GM18508 (cell line): ENCODE measurements at regions not wholly inside any gene's neighbourhood (a gene's known extent, or its start where the extent isn't known, plus 50 kb on each side); places are given as distances from the start of the nearest gene placed in this dataset.
"Not testable (repeated sequence)": the region's sequence is repeated elsewhere in the genome, so short reads cannot be mapped to it uniquely, and the experiment has no call there.

Experiments
- ATAC-seq: cut with Tn5 transposase; IDR thresholded peaks from one replicate; pipeline ENCODE4 v1.9.1; 2021; ENCODE audit warnings: moderate number of reproducible peaks; ENCODE audit not compliant: insufficient read depth, unreplicated experiment

DNA sequence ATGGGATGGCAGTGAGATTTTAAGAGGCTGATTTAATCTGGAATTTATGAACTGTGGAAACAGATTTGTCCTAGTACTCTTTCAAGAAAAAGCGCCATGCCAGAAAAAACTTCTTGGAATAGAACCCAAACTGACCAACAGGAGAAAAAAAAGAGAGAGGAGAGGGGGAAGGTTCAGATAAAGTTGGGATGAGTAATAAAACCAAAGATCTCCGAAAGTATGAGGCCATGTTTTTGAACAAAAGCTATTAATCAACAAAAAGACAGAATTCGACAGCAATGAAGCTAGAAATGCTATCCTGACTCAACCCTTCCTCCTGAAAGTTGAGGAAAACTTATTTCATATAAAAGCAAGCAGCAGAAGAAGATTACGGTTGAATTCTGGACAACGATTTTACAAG lies 135.5 kb downstream of the CEMIP2 start:
- no peak for ATAC-seq

DNA sequence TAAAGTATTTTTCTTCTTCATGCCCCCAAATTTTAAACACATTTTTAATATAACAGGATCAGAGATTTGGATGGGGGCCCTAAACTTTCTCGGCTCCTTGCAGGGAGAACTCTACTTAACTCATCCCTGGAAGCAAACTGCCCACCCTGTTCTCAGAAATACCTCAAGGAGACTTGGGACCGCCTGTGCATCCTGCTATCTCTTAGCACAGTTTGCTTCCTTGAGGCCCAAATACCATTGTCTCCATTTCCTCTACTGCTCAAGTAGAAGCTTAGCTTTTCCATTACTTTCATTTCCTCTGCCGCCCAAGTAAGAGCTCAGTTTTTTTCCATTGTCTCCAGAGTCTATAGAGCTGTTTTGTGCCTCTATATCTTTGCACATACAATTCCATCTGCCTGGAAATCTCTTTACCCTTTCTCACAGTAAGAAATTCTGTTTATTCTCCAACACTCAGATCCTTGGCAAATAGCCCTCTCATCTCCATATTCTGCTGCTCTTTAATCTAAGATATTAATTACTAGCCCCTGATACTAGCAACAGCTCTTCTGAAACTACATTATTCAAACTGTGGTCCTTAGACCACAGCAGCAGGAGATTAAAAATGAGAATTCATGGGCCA lies 137.8 kb downstream of the CEMIP2 start:
- ATAC-seq = no peak

DNA sequence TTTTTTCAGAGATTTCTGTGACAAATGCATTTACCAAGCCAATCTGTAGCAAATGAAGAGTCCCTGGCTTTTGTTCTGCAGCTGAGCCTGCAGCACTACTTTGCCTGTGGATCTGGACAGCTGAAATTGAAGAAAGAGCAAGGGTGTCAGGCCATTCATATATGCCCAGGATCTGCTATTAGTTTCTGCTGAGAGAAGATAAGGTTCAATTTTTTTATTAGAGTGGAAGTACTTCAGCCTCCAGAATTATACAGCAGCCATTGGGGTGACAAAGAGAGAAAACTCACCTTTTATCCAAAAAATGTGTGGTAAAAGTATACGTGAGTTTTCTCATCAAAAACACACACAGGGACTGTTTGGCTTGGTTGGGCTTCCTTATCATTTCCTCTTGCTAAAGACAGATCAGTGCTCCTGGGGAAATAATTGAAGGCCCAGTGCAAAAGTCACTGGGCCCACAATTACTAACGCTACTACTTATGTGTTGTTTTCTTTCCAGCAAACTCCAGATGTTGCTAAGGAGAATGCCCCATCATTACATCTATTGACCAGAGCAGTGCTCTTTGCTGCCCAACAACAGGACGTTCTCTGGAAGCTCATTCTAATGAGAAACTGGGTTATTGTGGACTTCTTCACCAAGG lies 138.6 kb downstream of the CEMIP2 start:
- ATAC-seq = no peak

DNA sequence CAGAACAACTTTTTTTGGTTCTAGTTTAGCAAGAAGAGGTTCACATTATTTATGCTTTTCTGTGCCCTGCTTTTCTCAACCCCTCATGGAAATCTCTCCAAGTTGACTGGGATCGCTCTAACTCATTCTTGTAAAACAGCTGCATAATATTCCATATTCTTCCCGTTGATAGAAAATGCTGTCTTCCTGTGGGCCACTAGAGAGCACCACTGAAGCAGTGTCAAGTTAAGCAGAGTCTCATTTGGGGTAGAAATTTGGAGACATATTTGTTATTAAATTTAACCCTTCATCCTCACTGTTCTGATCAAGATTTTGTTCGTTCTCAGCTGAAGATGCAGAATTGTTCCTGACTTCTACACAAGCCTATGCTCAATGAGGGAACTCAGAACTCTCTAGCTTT lies 140.1 kb downstream of the CEMIP2 start:
- ATAC-seq = no peak

DNA sequence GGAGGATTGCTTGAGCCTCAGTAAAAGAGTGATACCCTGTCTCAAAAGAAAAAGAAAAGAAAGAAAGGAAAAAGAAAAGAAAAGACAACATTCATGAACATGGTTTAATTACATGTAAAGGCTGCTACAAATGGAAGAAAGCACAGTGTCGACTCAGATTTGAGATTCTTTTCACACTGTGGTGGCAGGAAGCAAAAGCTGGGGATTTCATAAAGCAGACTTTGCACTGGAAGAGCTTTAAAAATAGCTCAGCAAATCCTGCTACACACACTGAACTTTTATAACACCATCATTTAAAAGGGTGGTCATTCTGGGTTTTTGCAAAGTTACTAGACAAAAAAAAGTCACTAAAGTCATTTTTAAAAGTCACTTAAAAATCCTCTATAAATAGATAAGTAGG lies 140.8 kb downstream of the CEMIP2 start:
- ATAC-seq = no peak

DNA sequence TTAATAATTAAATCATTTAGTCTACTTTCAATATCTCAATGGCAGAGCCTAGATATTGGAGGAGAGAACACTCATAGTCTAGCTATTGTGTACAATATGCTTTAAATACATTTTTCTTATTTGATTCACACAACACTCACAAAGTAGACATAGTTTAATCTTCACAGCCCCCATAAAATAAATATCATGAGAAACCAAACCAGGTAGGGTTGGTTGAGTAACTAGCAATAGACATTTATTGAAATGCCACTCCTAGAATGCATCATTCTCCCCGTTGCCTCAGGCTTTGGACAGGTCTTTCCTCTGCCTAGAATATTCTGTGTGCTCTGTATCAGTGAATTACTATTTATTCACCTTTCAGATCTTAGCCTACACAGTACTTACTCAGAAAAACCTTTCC lies 141.9 kb downstream of the CEMIP2 start:
- ATAC-seq = no peak

DNA sequence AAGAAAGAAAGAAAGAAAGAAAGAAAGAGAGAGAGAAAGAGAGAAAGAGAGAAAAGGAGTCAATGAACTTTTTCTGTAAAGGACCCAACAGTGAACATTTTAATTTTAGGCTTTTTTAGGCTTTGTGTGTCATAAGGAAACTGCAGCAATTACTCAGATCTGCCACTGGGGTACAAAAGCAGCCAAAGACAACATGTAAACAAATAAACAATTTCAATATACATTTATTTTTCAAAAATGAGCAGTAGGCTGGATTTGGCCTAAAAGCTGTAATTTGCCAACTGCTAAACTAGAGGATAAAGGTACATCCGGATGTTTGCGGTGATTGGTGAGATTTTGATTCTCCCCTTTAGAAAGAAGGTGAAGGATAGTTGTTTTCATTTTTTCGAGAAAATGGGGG lies 143.6 kb downstream of the CEMIP2 start:
- no peak for ATAC-seq

DNA sequence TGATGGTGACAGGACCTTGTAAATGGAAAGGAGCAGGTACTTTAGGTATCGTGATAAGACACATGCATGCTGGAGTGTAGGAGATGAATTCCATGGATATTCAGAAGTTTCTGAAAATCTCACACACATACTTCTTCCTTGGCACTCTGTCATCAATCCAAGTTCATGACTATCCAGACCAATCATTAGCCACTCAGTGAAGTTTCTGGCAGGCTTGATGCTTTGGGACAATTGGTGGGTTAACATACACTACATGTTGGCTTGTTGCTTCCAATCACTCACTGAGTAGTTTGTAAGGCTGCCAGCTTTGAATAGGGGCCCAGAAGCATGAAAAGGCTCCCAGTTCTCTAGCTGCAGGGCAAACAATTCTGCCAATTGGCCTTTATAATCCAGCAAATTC lies 147.6 kb downstream of the CEMIP2 start:
- ATAC-seq = no peak

DNA sequence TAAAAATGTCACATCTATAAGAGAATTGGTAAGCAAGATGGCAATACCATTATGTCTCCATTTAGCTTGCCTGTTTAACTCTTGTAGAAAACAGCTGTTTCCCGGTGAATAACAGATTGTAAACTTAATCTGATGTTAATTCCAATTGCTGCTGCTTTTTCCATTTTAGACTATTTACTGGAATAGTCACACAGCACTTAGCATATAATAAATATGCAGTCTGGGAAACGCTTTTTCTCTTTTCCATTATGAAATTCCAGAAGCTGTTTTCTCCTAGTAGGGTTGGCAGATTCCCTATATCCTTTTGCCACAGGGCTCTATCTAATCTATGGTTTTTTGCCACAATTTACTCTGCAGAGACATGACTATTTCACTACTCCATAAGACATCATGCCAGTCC lies 148.0 kb downstream of the CEMIP2 start:
- no peak for ATAC-seq

DNA sequence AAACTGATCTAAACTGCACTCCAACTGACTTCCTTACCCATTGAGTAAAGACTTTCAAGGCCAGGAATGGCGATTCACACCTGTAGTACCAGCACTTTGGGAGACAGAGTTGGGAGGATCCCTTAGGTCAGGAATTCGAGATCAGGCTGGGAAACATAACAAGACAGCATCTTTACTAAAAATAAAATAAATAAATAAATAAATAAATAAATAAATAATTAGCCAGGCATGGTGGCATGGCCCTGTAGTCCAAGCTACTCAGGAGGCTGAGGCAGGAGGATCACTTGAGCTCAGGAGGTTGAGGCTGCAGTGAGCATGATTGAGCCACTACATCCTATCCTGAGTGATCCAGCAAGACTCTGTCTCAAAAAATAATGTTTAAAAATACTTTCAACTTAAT lies 148.4 kb downstream of the CEMIP2 start:
- ATAC-seq = no peak

DNA sequence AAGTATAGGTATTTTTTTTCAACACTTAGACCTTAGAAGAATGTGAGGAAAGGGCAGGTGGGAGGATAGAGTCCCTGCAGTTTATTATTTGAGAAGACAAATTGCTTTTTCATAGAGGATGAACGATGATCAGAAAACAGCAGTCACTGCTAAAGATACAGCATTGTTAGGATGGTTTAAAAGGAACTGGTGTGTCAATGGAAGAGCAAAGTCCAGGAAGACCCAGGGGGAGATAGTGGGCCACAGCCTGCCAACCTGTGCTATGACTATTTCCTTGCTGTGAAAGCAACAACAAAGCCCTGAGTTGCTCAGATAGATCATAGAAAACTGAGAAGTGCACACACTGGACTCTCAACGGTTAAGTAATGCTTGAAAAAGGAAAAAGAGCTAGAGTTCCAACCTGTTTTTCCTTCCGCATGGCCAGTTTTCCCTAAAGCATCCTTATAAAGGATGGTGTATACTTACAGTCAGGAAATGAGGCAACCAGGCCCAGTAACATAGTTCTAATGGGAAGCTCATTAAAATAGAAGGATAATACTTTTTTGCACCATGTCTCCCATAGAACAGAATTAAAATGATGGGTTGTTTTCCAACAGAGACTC lies 153.8 kb downstream of the CEMIP2 start:
- ATAC-seq = no peak

DNA sequence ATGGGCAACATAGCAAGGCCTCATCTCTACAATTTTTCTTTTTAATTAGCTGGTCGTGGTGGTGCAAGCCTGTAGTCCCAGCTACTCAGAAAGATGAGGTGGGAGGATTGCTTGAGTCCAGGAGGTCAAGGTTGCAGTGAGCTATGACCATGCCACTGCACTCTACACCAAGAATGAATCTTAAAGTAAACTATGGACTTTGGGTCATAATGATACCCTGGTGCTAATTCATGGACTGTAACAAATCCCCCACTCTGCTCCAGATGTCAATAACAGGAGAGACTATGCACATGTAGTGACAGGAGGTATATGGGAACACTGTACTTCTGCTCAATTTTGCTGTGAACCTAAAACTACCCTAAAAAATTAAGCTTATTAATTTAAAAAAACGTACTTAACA lies 155.4 kb downstream of the CEMIP2 start:
- ATAC-seq = no peak

DNA sequence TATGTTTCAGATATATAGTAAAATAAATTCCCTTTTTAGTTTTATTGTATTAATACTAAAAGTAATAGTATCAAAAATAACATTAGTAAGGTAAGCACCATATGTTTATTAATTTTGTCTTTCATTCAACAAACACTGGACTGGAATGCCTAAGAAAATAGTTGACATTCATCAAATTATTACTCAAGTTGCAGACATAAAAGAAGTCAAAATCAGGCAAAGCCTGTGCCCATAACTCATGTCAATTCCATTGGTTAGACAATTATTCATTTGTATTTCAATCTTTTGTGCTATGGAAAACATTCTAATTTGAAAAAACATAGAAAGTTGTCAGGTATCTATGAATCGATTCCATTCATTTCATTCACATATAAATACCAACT lies 158.9 kb downstream of the CEMIP2 start:
- ATAC-seq = no peak

DNA sequence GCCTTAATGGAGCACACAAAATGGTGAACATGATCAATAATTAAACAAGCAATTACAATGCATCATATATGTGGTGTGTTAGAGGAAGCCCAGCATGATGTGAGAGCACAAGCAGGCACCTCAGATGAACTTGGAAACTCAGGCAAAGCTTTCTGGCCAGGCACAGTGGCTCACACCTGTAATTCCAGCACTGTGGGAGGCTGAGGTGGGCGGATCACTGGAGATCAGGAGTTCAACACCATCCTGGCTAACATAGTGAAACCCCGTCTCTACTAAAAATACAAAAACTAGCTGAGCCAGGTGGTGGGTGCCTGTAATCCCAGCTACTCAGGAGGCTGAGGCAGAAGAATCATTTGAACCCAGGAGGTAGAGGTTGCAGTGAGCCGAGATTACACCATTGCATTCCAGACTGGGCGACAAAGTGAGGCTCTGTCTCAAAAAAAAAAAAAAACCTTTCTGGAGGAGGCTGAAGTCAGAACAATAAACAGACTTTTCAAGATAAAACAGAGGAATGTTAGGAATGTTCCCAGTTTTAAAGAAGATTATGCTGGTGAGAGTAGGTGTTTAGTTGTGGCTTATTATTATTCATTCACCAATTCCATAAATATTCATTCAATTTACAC lies 159.4 kb downstream of the CEMIP2 start:
- ATAC-seq = no peak

DNA sequence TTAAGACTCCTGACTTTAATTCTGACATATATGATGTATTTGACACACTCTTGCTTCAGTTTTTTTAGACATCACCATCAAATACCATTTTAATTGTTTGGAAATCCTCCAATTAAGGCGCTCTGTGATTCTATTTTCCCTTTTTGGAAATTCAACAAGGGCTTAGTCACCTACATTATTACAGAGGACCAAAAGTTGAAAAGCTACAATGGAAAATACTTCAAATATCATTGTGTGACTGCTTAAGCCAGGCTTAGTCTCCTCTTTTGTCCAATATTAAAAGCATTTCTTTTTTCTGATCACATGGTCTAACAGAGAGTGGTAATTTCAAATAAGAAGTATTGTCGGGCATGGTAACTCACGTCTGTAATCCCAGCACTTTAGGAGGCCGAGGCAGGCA lies 160.3 kb downstream of the CEMIP2 start:
- no peak for ATAC-seq

DNA sequence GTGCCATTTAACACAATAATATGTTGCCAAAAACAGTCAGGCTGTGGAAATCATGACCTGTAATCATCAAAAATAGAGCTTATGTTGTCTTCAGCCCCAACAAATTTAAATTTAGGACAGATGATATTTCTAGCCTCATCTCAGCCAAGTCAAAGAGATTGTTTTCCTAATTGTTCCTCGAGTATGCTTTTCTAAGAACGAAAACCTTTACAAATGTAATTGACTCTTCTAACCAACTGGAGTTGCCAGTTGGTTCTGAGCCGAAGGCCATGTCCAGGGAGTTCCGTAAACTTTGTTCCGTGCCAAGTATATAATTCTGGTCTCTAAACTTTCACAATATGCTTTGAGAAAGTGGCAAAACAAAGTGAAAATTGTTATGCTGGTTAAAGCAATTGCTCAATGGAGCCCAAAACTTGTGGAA lies 160.8 kb downstream of the CEMIP2 start:
- no peak for ATAC-seq

DNA sequence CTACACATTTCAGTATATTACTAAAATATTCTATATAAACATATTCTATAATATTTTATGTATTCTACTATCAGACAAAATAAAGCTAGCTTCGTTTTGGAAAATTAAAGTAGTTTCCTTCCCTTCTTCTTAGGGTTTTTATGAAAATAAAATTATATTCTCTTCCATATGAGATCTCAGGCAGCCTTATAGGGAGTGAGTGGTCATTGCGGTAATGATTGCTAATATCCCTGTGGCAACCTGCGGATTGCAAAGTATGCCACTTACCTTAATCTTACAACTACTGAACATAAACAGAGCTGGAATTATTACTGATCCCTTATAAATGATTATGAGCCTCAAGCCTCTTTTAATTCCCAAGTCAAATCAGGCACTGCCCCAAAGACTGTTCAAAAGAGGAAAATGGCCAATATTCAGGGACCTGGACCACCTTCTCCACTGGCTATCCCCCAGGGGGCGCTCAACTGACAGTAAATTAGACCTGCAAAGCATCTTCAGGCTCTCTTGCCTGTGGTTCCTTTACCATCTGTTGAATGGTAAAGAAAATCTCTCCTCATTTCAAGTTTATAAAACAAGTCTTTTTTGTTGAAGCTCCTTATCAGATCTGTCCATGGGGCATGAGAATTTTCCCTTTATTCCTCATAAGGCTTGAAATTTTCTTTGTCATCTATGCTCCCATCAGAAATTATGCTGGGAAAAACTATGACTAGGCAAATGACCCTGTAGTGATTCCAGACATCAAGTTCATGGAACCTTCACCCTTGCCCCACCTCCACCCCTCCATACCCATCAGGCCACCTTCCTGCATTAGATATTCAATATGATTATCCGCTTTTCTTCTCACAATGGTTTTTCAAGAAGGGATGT lies 163.9 kb downstream of the CEMIP2 start:
- peak; percentile 55 for ATAC-seq

DNA sequence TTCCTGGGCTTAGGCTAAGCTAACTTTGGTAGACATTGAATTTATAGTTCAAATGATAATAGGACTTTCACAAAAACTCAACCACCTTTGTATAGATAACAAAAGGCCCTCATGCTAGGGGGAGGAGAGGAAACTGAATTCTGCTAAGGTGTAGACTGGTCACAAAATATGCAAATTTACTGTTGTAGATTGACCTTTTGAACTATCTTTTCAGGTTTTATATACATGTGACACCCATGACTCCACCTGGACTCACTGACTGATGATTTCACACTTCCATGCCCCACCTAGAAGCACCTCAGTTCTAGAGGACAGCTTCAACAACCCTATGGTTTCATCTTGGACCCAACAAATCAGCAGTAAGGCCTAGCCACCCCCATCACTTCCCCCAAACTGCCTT lies 165.7 kb downstream of the CEMIP2 start:
- peak; percentile 79 for ATAC-seq

DNA sequence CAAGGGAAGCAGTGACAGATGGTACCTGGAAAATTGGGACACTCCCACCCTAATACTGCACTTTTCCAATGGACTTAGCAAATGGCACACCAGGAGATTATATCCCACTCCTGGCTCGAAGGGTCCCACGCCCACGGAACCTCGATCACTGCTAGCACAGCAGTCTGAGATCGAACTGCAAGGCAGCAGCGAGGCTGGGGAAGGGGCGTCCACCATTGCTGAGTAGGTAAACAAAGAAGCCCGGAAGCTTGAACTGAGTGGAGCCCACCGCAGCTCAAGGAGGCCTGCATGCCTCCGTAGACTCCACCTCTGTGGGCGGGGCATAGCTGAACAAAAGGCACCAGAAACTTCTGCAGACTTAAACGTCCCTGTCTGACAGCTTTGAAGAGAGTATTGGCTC lies 172.6 kb downstream of the CEMIP2 start:
- ATAC-seq = not testable (repeated sequence)

DNA sequence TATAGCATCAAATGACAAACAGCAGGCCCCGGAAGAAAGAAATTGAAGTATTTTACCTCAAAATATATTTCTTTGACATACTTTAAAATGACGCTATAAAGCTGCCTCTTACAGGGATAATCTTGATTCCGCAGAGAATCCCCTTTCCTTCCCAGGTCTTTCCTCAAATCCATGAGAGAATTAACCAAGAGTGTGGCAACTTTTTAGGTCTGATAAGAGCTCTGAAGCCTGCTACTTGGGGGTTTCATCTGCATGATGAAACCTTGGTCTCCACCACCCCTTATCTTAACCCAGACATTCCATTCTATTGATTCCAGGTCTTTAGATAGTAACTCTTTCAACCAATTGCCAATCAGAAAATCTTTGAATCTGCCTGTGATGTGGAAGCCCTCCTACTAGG lies 173.8 kb downstream of the CEMIP2 start:
- ATAC-seq = no peak

DNA sequence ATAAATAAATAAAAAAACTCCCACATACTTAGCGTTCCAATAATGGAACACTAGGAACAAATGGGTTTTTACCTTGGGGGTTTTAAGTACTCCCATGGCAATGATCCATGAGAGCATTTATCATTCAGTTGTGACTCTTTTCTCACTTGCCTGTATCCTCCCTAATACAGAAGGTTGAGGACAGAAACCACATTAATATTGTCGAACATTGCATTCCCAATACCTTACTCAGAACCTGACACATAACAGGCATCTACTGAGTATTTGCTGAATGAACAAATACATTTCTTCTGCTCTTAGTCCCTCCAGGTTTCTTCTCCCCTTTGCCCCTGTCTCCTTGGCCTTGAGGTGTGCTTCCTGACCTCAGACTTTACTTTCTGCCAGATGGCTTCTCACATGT lies 175.9 kb downstream of the CEMIP2 start:
- no peak for ATAC-seq
